ENCODE measurements at regions not wholly inside any gene's neighbourhood (a gene's known extent, or its start where the extent isn't known, plus 50 kb on each side); places are given as distances from the start of the nearest gene placed in this dataset.

- no peak for TF ChIP-seq IRF5 (IDR thresholded peaks at IDR 0.05; ENCODE audit: borderline replicate concordance)
- no peak for TF ChIP-seq GATAD2B (conservative IDR thresholded peaks at IDR 0.05; ENCODE audit: low read depth)
- no peak for TF ChIP-seq MXI1 (IDR thresholded peaks at IDR 0.05; ENCODE audit: low read depth, low read length)
- TF ChIP-seq E4F1 (IDR thresholded peaks at IDR 0.05; ENCODE audit: borderline replicate concordance, partially characterized antibody) = no peak
- no peak for TF ChIP-seq GABPA (IDR thresholded peaks at IDR 0.05; ENCODE audit: low read depth)
- TF ChIP-seq CEBPZ (IDR thresholded peaks at IDR 0.05; ENCODE audit: low read depth, low read length) = no peak
- no peak for TF ChIP-seq ZBTB33 (IDR thresholded peaks at IDR 0.05)
- TF ChIP-seq USF1 (IDR thresholded peaks at IDR 0.05; ENCODE audit: borderline replicate concordance, extremely low read length, insufficient read depth, low read depth, low read length) = no peak
Observed at GRCh38 chr7:113652501-113652900, 266.3 kb downstream of the PPP1R3A start (continued).
